GM12874 (cell line): ENCODE measurements at regions not wholly inside any gene's neighbourhood (a gene's known extent, or its start where the extent isn't known, plus 50 kb on each side); places are given as distances from the start of the nearest gene placed in this dataset.

Experiments used
- TF ChIP-seq, protein P1 (sequence below): IDR thresholded peaks from 2 replicates; pipeline ENCODE4 v1.5.1; 2011; ENCODE audit warnings: low read depth, mild to moderate bottlenecking, control low read depth, low read length, moderate library complexity; ENCODE audit not compliant: insufficient read depth

DNA sequence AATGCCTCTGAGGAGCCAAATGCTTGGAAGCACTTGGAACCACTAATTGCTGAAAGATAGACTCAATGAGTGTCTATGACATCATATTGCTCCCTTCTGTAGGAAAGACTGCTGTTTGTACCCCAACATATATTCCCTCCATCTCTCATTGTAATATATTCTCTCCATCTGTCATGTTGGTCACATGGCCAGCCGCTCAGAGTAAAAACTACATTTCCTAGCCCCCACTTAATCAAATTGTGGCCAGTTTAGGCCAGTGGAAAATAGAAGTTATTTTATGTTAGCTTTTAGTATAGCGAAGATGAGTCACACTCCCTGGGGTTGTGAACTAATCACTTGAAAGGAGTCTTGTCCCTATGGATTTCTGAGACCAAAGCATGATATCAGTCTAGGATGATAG, 160.2 kb downstream of the HNMT start:
- TF ChIP-seq, protein P1, sequence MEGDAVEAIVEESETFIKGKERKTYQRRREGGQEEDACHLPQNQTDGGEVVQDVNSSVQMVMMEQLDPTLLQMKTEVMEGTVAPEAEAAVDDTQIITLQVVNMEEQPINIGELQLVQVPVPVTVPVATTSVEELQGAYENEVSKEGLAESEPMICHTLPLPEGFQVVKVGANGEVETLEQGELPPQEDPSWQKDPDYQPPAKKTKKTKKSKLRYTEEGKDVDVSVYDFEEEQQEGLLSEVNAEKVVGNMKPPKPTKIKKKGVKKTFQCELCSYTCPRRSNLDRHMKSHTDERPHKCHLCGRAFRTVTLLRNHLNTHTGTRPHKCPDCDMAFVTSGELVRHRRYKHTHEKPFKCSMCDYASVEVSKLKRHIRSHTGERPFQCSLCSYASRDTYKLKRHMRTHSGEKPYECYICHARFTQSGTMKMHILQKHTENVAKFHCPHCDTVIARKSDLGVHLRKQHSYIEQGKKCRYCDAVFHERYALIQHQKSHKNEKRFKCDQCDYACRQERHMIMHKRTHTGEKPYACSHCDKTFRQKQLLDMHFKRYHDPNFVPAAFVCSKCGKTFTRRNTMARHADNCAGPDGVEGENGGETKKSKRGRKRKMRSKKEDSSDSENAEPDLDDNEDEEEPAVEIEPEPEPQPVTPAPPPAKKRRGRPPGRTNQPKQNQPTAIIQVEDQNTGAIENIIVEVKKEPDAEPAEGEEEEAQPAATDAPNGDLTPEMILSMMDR = no peak

DNA sequence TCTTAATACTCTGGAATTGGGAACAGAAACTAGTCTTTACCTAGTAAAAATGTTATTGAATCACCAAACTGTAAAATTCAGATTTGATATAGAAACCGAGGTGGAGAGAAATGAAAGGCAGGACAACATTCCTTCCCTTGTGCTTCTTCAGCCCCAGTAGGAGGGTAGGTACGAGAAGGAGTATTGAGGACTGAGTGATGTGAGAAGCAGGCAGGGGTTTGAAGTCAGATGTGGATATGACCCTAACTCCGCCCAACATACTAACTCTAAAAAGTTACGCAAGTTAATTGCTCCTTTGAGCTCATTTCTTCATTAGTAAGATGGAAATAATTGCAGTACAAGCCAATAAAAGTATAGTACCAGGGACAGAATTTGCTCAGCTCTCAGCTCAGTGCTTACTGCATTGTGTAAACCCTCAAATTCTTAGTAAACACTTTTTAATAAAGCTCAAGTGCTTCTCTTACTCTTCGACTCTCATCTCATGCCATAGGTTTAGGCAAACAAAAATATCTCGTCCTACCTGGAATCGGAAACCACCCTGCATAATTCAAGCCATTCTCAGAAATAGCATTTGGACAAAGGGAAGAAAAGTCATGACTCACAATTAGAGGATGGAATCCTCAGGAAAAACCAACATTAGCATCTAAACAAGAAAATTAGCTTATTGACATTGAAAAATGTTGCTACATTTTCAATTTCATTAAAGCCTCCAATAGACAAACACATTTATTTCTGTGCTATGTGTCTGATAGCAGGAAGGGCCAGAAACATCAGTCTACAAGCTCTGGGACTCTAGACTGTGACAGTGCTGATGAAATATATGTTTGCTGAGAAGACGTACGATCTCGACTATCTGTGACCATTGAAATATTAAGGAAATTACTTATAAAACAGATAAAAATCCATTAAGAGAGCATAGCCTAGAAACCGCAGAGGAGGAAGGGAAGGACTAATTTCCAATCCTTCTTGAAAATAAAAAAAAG, 161.3 kb downstream of the HNMT start:
- TF ChIP-seq, protein P1 = no peak

DNA sequence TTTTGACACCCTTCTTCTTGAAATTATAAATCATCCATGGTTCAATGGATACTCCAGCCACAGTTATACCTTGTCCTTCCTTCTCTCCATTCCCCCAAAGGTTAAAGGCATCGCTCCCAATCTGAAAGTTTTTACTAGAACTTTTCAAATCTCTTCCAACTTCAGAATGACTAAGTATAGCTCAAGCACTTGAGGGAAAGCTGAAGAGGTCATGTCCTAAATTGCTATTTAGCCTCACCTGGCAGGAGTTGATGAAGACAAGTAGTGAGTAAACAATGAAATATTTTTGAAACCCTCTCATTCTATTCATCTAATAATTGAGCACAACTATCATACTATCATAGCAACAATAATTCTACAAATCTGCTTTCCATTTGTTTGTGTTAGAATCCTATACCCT, 167.8 kb downstream of the HNMT start:
- TF ChIP-seq, protein P1 = no peak

DNA sequence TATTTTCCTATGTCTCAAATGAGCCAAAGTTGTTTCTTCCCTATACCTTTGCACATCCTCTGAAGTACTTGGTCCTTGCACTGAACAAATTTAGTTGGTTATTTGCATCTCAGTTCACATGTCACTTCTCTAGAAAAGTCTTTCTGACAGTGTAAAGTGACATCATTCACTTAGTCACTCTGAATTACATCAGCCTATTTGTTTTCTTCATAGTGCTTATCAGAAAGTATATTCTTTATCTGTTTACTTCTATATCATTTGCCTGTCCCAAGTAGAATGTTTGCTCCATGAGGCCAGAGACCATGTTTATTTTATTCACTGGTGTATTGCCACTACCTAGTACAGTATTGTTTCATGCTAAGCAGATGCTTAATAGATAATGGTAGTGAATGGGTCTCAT, 173.7 kb downstream of the HNMT start:
- TF ChIP-seq, protein P1 = no peak

DNA sequence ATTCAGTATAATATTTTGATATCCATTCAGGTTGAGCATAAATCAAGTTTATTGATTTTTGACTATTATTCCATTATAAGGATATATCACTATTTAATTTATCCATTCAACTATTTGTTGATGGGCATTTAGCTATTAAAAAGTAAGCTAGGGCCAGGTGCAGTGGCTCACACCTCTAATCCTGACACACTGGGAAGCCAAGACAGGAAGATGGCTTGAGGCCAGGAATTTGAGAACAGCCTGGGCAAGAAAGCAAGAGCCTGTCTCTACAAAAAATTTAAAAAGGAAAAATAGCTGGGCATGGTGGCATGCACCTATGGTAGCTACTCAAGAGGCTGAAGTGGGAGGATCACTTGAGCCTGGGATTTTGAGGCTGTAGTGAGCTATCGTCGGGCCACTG, 183.5 kb downstream of the HNMT start:
- TF ChIP-seq, protein P1 = no peak

DNA sequence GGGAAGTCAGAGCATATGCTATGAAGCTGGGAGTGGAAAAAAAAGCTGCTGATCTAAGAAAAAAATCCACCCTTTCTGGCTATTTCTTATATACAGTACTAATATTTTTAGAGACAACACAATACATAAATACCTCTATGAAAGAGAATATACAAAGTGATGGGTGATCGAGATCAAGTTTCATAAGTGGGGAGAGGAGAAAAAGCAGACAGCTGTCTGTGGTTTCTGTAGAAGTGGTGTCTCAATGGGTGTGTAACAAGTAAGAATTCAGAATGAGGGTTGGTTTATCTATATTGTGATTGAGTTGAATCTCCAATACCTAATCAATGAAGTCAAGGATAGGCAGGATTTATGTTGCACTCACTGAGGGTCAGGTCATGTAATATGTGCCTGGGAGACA, 191.0 kb downstream of the HNMT start:
- TF ChIP-seq, protein P1 = no peak

DNA sequence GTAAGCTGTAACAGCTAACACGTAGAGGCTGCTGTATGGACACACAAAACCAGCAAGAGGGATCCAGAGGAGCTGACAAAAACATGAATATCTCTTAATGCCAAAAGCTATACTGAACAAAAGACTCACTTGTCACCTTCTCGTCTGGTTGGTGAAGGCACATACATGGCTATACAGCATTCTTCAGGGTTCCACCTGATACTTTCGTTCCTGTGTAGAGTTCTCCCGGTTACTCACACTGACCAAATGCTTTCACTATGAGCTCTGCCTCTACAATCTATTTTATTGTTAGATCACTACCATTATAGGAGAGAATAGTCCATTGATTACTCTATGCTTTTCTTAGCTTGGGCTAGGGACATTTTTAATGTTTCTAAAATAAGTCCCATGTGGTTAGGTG, 193.1 kb downstream of the HNMT start:
- TF ChIP-seq, protein P1 = no peak
